ENCODE measurements at regions not wholly inside any gene's neighbourhood (a gene's known extent, or its start where the extent isn't known, plus 50 kb on each side); places are given as distances from the start of the nearest gene placed in this dataset.

DNA sequence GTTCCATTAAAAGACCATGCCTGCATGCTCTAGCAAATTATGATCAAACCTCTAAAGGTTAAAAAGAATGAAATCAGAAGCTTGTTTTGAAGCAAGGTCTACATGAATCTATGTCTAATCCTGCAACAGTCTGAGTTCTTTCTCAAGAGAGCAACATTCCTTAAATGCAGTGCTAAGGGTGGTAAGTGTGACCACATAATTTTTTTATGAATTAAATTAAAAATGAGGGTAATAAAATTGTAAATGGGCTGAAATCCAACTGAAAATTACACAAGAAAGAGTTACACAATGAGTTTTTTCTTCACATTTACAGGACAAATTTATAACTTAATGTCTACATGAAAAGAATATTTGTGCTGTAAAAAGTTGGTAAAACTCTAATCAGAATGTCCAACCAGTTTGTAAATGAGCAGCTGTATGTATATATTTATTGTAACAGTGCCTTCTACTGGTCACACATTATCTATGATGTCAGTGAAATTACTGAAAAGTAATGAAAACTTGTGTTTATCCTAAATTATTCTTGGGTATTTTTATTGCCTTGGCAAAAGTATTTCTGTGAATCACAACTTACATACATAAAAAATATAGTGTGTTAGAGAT is 336.3 kb upstream of the PITX2 start:
- TF ChIP-seq YY1 (IDR thresholded peaks at IDR 0.05; ENCODE audit: insufficient read depth, insufficient read length) (no peak), SUZ12 (IDR thresholded peaks at IDR 0.05; ENCODE audit: extremely low read depth, insufficient read depth, insufficient read length) (no peak)

All from NT2/D1 (cell line).